ENCODE measurements at regions not wholly inside any gene's neighbourhood (a gene's known extent, or its start where the extent isn't known, plus 50 kb on each side); places are given as distances from the start of the nearest gene placed in this dataset.

DNA sequence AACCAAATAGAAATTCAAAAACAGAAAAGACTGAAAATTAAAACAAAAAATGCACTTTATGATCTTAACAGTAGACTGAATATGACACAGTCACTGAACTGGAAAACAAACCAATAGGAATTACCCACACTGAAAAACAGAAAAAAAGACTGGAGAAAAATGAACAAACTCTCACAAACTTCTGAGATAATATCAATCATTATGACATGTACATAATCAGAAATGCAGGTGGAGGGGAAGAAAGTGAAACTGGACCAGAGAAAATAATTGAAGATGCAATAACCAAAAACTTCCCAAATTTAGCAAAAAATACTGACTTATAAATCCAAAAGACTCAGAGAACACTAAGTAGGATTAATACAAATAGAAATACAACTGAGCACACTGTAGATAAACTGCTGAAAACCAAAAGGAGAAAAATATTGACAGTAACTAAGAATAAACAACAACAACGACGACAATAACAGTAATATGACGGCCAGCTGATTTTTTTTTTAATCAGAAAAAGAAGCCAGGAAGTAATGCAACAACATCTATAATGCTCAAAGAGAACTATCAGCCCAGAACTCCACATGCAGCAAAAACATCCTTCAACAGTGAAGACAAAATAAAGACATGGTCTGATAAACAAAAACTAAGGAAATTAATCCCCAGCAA, 108.1 kb downstream of the ZFAND4 start:
- no peak overlapping the region for H3K27ac ChIP-seq (ENCODE audit: low read length)
- ChIA-PET CTCF (no interaction called here), POLR2A (interaction anchor here in 1 of 2 donors (0.5 kb wide), 1 partner anchor 24 kb away, joined by 5 read pairs; no protein-coding TSS in a partner anchor)
- no peak for ATAC-seq (replicated peaks in 1 of 4)
- no peaks in the 10 kb centered on the region for H3K27me3 ChIP-seq (replicated peaks in 1 of 2; ENCODE audit: control insufficient read depth in 2 of 2, extremely low read depth in 1 of 2, insufficient read depth in 2 of 2, low read length in 1 of 2)
- H3K4me3 ChIP-seq (ENCODE audit: control insufficient read depth in 1 of 2, extremely low read depth in 1 of 2, low read length in 1 of 2): no peak overlapping the region
- Mint-ChIP-seq H3K27me3 (no peaks in the 10 kb centered on the region), H3K4me1 (peaks cover 50 to 78% (median 53%) of the 10 kb centered on the region in 3 donors), H3K4me3 (no peak overlapping the region), H3K9me3 (no peaks in the 10 kb centered on the region), H3K36me3 (peaks cover 17% of the 10 kb centered on the region), H3K27ac (peak overlapping the region in 1 of 2 donors; percentile 40)
- WGBS (ENCODE audit: insufficient coverage): no CpG with 5 or more reads among the region's 3 CpGs
- DNase-seq: no peak
- no peaks in the 10 kb centered on the region for H3K9me3 ChIP-seq
- H3K4me1 ChIP-seq (ENCODE audit: control insufficient read depth in 1 of 2, extremely low read depth in 1 of 2, insufficient read depth in 2 of 2, low read length in 2 of 2): no peaks in the 10 kb centered on the region
- H3K36me3 ChIP-seq (ENCODE audit: control insufficient read depth in 2 of 2, extremely low read depth in 1 of 2, insufficient read depth in 1 of 2, low read length in 1 of 2): no peaks in the 10 kb centered on the region

DNA sequence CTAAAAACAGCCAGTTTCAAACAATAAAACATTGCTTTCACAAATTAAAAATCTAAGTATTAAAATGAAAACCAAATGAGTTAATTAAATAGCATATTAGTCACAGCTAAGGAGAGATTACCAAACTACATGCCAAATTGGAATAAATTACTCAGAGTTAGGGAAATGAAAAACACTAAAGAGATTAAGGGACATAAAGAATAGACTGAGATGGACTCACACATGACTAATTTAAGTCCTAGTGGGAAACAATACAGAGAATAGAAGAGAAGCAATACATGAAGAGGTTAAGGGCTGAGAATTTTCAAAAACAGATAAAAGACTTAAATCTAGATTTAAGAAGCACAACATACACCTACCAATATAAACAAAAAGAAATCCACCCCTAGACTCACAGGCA, 110.6 kb downstream of the ZFAND4 start:
- POLR2A ChIA-PET: no interaction called here

DNA sequence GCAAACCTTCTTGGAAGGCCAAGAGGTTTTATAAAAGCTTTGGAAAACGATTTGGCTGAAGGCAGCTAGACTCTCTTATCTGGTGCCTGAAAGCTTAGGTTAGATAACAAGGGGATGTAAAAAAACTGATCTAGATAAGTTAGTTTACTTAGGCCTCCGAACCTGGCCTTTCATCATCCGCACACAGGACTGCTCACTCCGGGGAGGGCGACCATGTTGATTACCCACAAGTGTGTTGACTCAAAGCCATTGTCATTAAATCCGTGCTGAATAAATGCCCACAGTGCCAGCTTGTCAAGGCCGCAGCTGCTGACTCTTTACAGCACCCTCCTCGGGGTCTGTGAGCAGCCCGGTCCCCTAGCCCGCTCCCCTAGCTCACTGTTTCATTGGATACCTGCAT, 112.3 kb downstream of the ZFAND4 start:
- DNase-seq: no peak
- Histone ChIP-seq H3K4me1 (ENCODE audit: control insufficient read depth in 1 of 2, extremely low read depth in 1 of 2, insufficient read depth in 2 of 2, low read length in 2 of 2) (peaks cover 11 to 18% of the 10 kb centered on the region in 2 experiments), H3K27me3 (replicated peaks in 1 of 2; ENCODE audit: control insufficient read depth in 2 of 2, extremely low read depth in 1 of 2, insufficient read depth in 2 of 2, low read length in 1 of 2) (no peaks in the 10 kb centered on the region), H3K4me3 (ENCODE audit: control insufficient read depth in 1 of 2, extremely low read depth in 1 of 2, low read length in 1 of 2) (no peak overlapping the region), H3K36me3 (ENCODE audit: control insufficient read depth in 2 of 2, extremely low read depth in 1 of 2, insufficient read depth in 1 of 2, low read length in 1 of 2) (no peaks in the 10 kb centered on the region), H3K27ac (ENCODE audit: low read length) (no peak overlapping the region), H3K9me3 (no peaks in the 10 kb centered on the region)
- Mint-ChIP-seq H3K9me3 (no peaks in the 10 kb centered on the region), H3K27me3 (no peaks in the 10 kb centered on the region), H3K4me3 (no peak overlapping the region), H3K27ac (no peak overlapping the region), H3K36me3 (peaks cover 17% of the 10 kb centered on the region), H3K4me1 (peaks cover 62 to 85% (median 71%) of the 10 kb centered on the region in 3 donors)
- ChIA-PET CTCF (no interaction called here), POLR2A (interaction anchor here in 1 of 2 donors (0.8 kb wide), 1 partner anchor 15 kb away, joined by 3 read pairs; no protein-coding TSS in a partner anchor)
- 96% methylated on average over 9 of the region's 10 CpGs for WGBS (ENCODE audit: insufficient coverage)
- ATAC-seq (replicated peaks in 1 of 4): no peak

More for the DNA sequence above, 110.6 kb downstream of the ZFAND4 start:
- peaks cover 64 to 89% (median 65%) of the 10 kb centered on the region in 3 donors for H3K4me1 Mint-ChIP-seq
- no peak overlapping the region for H3K27ac Mint-ChIP-seq
- H3K4me3 Mint-ChIP-seq: no peak overlapping the region
- CTCF ChIA-PET: interaction anchor here in 1 of 2 donors (0.5 to 0.7 kb wide), 2 partner anchors 10 to 17 kb away, joined by 3 read pairs; no protein-coding TSS in a partner anchor
- H3K36me3 ChIP-seq (ENCODE audit: control insufficient read depth in 2 of 2, extremely low read depth in 1 of 2, insufficient read depth in 1 of 2, low read length in 1 of 2): no peaks in the 10 kb centered on the region
- H3K9me3 ChIP-seq: no peaks in the 10 kb centered on the region
- peaks cover 11 to 17% of the 10 kb centered on the region in 2 experiments for H3K4me1 ChIP-seq (ENCODE audit: control insufficient read depth in 1 of 2, extremely low read depth in 1 of 2, insufficient read depth in 2 of 2, low read length in 2 of 2)
- no peak for ATAC-seq (replicated peaks in 1 of 4)
- no peak overlapping the region for H3K4me3 ChIP-seq (ENCODE audit: control insufficient read depth in 1 of 2, extremely low read depth in 1 of 2, low read length in 1 of 2)
- H3K9me3 Mint-ChIP-seq: no peaks in the 10 kb centered on the region
- no peak overlapping the region for H3K27ac ChIP-seq (ENCODE audit: low read length)
- peaks cover 11% of the 10 kb centered on the region for H3K36me3 Mint-ChIP-seq
- H3K27me3 ChIP-seq (replicated peaks in 1 of 2; ENCODE audit: control insufficient read depth in 2 of 2, extremely low read depth in 1 of 2, insufficient read depth in 2 of 2, low read length in 1 of 2): no peaks in the 10 kb centered on the region
- H3K27me3 Mint-ChIP-seq: no peaks in the 10 kb centered on the region
- no peak for DNase-seq

GRCh38 chr10:45558425-45558824, 114.1 kb downstream of the ZFAND4 start:
- peaks cover 0 to 2% of the 10 kb centered on the region in 2 donors for H3K36me3 ChIP-seq (ENCODE audit: control insufficient read depth in 2 of 2, extremely low read depth in 1 of 2, insufficient read depth in 1 of 2, low read length in 1 of 2)
- ChIA-PET CTCF (no interaction called here), POLR2A (no interaction called here)
- H3K4me3 Mint-ChIP-seq: peak overlapping the region in 2 of 3 donors; percentile 5 to 71
- WGBS (ENCODE audit: insufficient coverage): 54% methylated on average over 3 of the region's 7 CpGs
- no peaks in the 10 kb centered on the region for H3K27me3 ChIP-seq (replicated peaks in 1 of 2; ENCODE audit: control insufficient read depth in 2 of 2, extremely low read depth in 1 of 2, insufficient read depth in 2 of 2, low read length in 1 of 2)
- H3K4me1 ChIP-seq (ENCODE audit: control insufficient read depth in 1 of 2, extremely low read depth in 1 of 2, insufficient read depth in 2 of 2, low read length in 2 of 2): peaks cover 11 to 18% of the 10 kb centered on the region in 2 experiments
- DNase-seq (no peak), ATAC-seq (replicated peaks in 1 of 4) (peak in 1 of 4 experiments; percentile 9)
- H3K4me3 ChIP-seq (ENCODE audit: control insufficient read depth in 1 of 2, extremely low read depth in 1 of 2, low read length in 1 of 2): no peak overlapping the region
- no peaks in the 10 kb centered on the region for H3K9me3 Mint-ChIP-seq
- H3K27ac ChIP-seq (ENCODE audit: low read length): no peak overlapping the region
- H3K27ac Mint-ChIP-seq: peak overlapping the region; percentile 45 to 68
- no peaks in the 10 kb centered on the region for H3K9me3 ChIP-seq
- peaks cover 57 to 70% (median 64%) of the 10 kb centered on the region in 3 donors for H3K4me1 Mint-ChIP-seq
- H3K36me3 Mint-ChIP-seq: peaks cover 18% of the 10 kb centered on the region
- no peaks in the 10 kb centered on the region for H3K27me3 Mint-ChIP-seq

DNA sequence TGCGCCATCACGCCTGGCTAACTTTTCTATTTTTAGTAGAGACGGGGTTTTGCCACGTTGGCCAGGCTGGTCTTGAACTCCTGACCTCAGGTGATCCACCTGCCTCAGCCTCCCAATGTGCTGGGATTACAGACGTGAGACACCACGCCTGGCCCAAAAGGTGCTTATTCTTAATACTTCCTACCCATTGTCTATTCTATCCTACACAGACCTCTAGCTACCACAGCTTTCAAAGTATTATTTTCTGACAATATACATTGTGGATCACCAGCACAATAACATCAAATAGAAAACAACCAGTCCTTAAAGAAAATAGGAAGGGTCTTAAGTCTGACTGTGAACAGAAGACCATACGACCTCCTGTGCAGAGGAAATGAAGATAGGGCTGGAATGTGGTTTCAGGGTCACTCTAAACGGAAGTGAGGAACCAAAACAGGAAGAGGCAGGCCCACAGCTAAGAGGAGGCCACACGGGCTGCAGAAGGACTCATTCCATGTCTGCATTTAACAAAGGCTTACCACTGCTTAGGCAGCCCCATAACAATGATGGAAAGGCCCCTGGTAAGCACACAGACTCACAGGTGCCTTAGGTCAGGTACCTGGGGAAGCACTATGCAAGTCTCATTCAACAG, 115.2 kb downstream of the ZFAND4 start:
- Mint-ChIP-seq H3K27ac (peak overlapping the region; percentile 66 to 71), H3K4me1 (peaks cover 52 to 63% (median 61%) of the 10 kb centered on the region in 3 donors), H3K4me3 (peak overlapping the region; percentile 18 to 71 (median 46)), H3K27me3 (no peaks in the 10 kb centered on the region), H3K36me3 (peaks cover 21% of the 10 kb centered on the region), H3K9me3 (no peaks in the 10 kb centered on the region)
- CTCF ChIA-PET: interaction anchor here (0.7 to 0.8 kb wide), 3 partner anchors 11 to 69 kb away, joined by 3 to 10 read pairs (median 4); no protein-coding TSS in a partner anchor
- Histone ChIP-seq H3K9me3 (no peaks in the 10 kb centered on the region), H3K4me3 (ENCODE audit: control insufficient read depth in 1 of 2, extremely low read depth in 1 of 2, low read length in 1 of 2) (no peak overlapping the region), H3K4me1 (ENCODE audit: control insufficient read depth in 1 of 2, extremely low read depth in 1 of 2, insufficient read depth in 2 of 2, low read length in 2 of 2) (peaks cover 11 to 18% of the 10 kb centered on the region in 2 experiments), H3K36me3 (ENCODE audit: control insufficient read depth in 2 of 2, extremely low read depth in 1 of 2, insufficient read depth in 1 of 2, low read length in 1 of 2) (peaks cover 2 to 3% of the 10 kb centered on the region in 2 donors), H3K27ac (ENCODE audit: low read length) (no peak overlapping the region), H3K27me3 (replicated peaks in 1 of 2; ENCODE audit: control insufficient read depth in 2 of 2, extremely low read depth in 1 of 2, insufficient read depth in 2 of 2, low read length in 1 of 2) (no peaks in the 10 kb centered on the region)
- 50% methylated on average over 6 of the region's 9 CpGs for WGBS (ENCODE audit: insufficient coverage)
- POLR2A ChIA-PET: interaction anchor here in 1 of 2 donors (0.5 kb wide), 1 partner anchor 28 kb away, joined by 3 read pairs; no protein-coding TSS in a partner anchor
- DNase-seq: peak in 11 of 35 experiments; percentile 3 to 45 (median 14)
- ATAC-seq (replicated peaks in 1 of 4): peak; percentile 34 to 92 (median 68)

GRCh38 chr10:45555795-45556194, 116.8 kb downstream of the ZFAND4 start:
- no CpG with 5 or more reads among the region's 3 CpGs for WGBS (ENCODE audit: insufficient coverage)
- no peaks in the 10 kb centered on the region for H3K9me3 Mint-ChIP-seq
- H3K27ac Mint-ChIP-seq: no peak overlapping the region
- H3K27ac ChIP-seq (ENCODE audit: low read length): no peak overlapping the region
- no peaks in the 10 kb centered on the region for H3K27me3 ChIP-seq (replicated peaks in 1 of 2; ENCODE audit: control insufficient read depth in 2 of 2, extremely low read depth in 1 of 2, insufficient read depth in 2 of 2, low read length in 1 of 2)
- POLR2A ChIA-PET: no interaction called here
- ATAC-seq (replicated peaks in 1 of 4) (no peak), DNase-seq (no peak)
- no peak overlapping the region for H3K4me3 Mint-ChIP-seq
- H3K4me3 ChIP-seq (ENCODE audit: control insufficient read depth in 1 of 2, extremely low read depth in 1 of 2, low read length in 1 of 2): no peak overlapping the region
- H3K9me3 ChIP-seq: no peaks in the 10 kb centered on the region
- H3K4me1 ChIP-seq (ENCODE audit: control insufficient read depth in 1 of 2, extremely low read depth in 1 of 2, insufficient read depth in 2 of 2, low read length in 2 of 2): peaks cover 11 to 18% of the 10 kb centered on the region in 2 experiments
- CTCF ChIA-PET: interaction anchor here in 1 of 2 donors (0.7 kb wide), 1 partner anchor 229 kb away, joined by 3 read pairs; no protein-coding TSS in a partner anchor
- peaks cover 2 to 3% of the 10 kb centered on the region in 2 donors for H3K36me3 ChIP-seq (ENCODE audit: control insufficient read depth in 2 of 2, extremely low read depth in 1 of 2, insufficient read depth in 1 of 2, low read length in 1 of 2)
- H3K4me1 Mint-ChIP-seq: peaks cover 46 to 58% (median 56%) of the 10 kb centered on the region in 3 donors
- H3K27me3 Mint-ChIP-seq: no peaks in the 10 kb centered on the region
- peaks cover 18% of the 10 kb centered on the region for H3K36me3 Mint-ChIP-seq
